Endothelial cell (in vitro differentiated cells): ENCODE measurements at regions not wholly inside any gene's neighbourhood (a gene's known extent, or its start where the extent isn't known, plus 50 kb on each side); places are given as distances from the start of the nearest gene placed in this dataset.

ENCODE experiments used
- DNase-seq: peaks from one replicate; pipeline ENCODE4 v3.0.0; 2021; ENCODE audit warnings: low spot score
- H3K27ac Mint-ChIP-seq: one replicate; pipeline ENCODE4 v1.8.0; 2021; ENCODE audit warnings: mixed read lengths, inconsistent platforms; ENCODE audit not compliant: unreplicated experiment
- H3K27me3 Mint-ChIP-seq: one replicate; pipeline ENCODE4 v1.8.0; 2021; ENCODE audit warnings: mild to moderate bottlenecking, moderate library complexity, mixed read lengths, inconsistent platforms; ENCODE audit not compliant: unreplicated experiment
- H3K36me3 Mint-ChIP-seq: one replicate; pipeline ENCODE4 v1.8.0; 2021; ENCODE audit warnings: mild to moderate bottlenecking, low read depth, mixed read lengths, inconsistent platforms; ENCODE audit not compliant: unreplicated experiment
- H3K4me1 Mint-ChIP-seq: one replicate; pipeline ENCODE4 v1.8.0; 2021; ENCODE audit warnings: mild to moderate bottlenecking, mixed read lengths, inconsistent platforms; ENCODE audit not compliant: unreplicated experiment
- H3K4me3 Mint-ChIP-seq: one replicate; pipeline ENCODE4 v1.8.0; 2021; ENCODE audit warnings: mild to moderate bottlenecking, mixed read lengths, inconsistent platforms; ENCODE audit not compliant: unreplicated experiment
- H3K9me3 Mint-ChIP-seq: one replicate; pipeline ENCODE4 v1.8.0; 2021; ENCODE audit warnings: mixed read lengths, inconsistent platforms; ENCODE audit not compliant: unreplicated experiment
- CTCF ChIP-seq: fragments of 200-600 bp; sonication (generic); IDR thresholded peaks from one replicate; pipeline ENCODE4 v1.5.0; 2021; ENCODE audit warnings: antibody characterized with exemption; ENCODE audit not compliant: unreplicated experiment

- no peak overlapping the region for H3K4me3 Mint-ChIP-seq
- no peak for DNase-seq
- TF ChIP-seq CTCF: no peak
- H3K27ac Mint-ChIP-seq: no peak overlapping the region
- peaks cover 2% of the 10 kb centered on the region for H3K4me1 Mint-ChIP-seq
- no peaks in the 10 kb centered on the region for H3K27me3 Mint-ChIP-seq
- no peaks in the 10 kb centered on the region for H3K9me3 Mint-ChIP-seq
- H3K36me3 Mint-ChIP-seq: no peaks in the 10 kb centered on the region
Observed at GRCh38 chr3:73723596-73723995, 98.9 kb upstream of the PDZRN3 start.

- Mint-ChIP-seq H3K27me3 (no peaks in the 10 kb centered on the region), H3K4me1 (no peaks in the 10 kb centered on the region), H3K9me3 (no peaks in the 10 kb centered on the region), H3K4me3 (no peak overlapping the region), H3K27ac (no peak overlapping the region), H3K36me3 (no peaks in the 10 kb centered on the region)
- DNase-seq: no peak
- no peak for TF ChIP-seq CTCF
Observed at GRCh38 chr3:73719861-73720260, 95.1 kb upstream of the PDZRN3 start.

- Mint-ChIP-seq H3K9me3 (no peaks in the 10 kb centered on the region), H3K36me3 (no peaks in the 10 kb centered on the region), H3K4me3 (no peak overlapping the region), H3K4me1 (no peaks in the 10 kb centered on the region), H3K27ac (no peak overlapping the region), H3K27me3 (no peaks in the 10 kb centered on the region)
- no peak for TF ChIP-seq CTCF
- DNase-seq: no peak
Observed at GRCh38 chr3:73719413-73719851, 94.7 kb upstream of the PDZRN3 start.

GRCh38 chr3:73718326-73719110 lies 93.8 kb upstream of the PDZRN3 start:
- DNase-seq: no peak
- no peaks in the 10 kb centered on the region for H3K36me3 Mint-ChIP-seq
- H3K4me3 Mint-ChIP-seq: no peak overlapping the region
- no peak for TF ChIP-seq CTCF
- H3K27ac Mint-ChIP-seq: no peak overlapping the region
- H3K4me1 Mint-ChIP-seq: no peaks in the 10 kb centered on the region
- H3K9me3 Mint-ChIP-seq: no peaks in the 10 kb centered on the region
- H3K27me3 Mint-ChIP-seq: no peaks in the 10 kb centered on the region

GRCh38 chr3:73716418-73716817 lies 91.7 kb upstream of the PDZRN3 start:
- H3K9me3 Mint-ChIP-seq: no peaks in the 10 kb centered on the region
- H3K4me1 Mint-ChIP-seq: no peaks in the 10 kb centered on the region
- no peak for TF ChIP-seq CTCF
- no peak overlapping the region for H3K4me3 Mint-ChIP-seq
- no peak for DNase-seq
- H3K27ac Mint-ChIP-seq: no peak overlapping the region
- no peaks in the 10 kb centered on the region for H3K36me3 Mint-ChIP-seq
- no peaks in the 10 kb centered on the region for H3K27me3 Mint-ChIP-seq
